ENCODE measurements at regions not wholly inside any gene's neighbourhood (a gene's known extent, or its start where the extent isn't known, plus 50 kb on each side); places are given as distances from the start of the nearest gene placed in this dataset.

DNA sequence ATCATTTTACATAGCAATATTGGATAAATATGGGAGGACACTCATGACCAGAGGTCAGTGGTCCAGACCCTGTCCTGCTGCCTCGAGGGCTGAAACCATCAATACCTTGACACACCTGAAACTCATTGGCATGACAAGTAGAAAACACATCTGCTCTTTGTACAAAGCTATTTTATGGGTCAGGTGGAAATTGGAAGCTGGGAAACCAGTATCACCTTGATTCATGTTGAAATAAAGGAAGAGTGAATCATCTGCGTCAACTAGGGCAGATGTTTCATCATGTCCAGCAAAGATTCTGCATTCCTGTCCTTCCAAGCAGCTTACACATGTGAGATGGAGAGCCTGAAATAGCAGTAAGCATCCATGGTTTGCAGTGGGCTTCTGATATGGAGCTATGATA is 80.0 kb upstream of the ERBB4 start:
- no peak for DNase-seq (ENCODE audit: low read depth, low spot score)

DNA sequence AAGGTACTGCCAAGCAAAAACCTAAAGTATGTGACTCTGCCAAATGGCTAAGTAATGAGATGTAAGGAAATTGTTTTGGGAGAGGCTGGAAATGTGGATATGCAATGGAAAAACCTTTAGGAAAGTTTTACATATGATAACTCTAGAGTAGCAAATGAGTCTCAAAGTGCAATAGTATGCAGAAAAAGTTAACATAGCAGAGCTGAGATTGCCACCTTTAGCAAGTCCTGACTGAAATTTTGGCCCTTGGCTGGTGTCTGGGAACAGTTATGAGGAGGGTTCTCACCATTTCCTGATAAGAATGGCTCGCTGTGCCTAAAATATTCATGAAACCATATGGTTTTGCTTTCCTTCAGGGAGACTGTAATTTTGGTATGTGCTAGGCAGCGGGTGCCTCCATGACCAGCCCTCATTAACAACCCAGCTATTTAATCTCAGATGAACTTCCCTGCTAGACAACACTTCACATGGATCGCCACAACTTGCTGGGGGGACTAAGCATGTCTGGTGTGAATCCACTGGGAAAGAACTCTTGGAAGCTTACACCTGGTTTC is 72.3 kb upstream of the ERBB4 start:
- no peak for DNase-seq (ENCODE audit: low read depth, low spot score)

DNA sequence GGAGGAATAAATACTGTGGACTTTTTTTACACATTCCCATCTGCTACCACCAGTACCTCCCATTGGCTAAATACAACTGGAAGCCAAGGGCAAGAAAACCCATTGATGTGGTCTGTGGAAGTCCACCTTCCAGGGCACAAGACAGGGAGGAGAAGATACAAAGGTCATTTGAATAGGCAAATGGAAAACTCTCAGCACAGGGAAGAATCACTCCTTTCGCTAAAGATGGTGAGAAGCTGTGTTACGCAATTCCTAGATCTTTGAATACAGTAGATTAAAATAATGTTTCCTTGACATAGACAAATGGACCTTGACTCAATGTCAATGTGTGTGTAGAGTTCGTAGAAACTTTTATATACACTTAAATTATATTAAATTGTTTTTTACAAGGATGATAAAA is 70.9 kb upstream of the ERBB4 start:
- no peak for DNase-seq (ENCODE audit: low read depth, low spot score)

DNA sequence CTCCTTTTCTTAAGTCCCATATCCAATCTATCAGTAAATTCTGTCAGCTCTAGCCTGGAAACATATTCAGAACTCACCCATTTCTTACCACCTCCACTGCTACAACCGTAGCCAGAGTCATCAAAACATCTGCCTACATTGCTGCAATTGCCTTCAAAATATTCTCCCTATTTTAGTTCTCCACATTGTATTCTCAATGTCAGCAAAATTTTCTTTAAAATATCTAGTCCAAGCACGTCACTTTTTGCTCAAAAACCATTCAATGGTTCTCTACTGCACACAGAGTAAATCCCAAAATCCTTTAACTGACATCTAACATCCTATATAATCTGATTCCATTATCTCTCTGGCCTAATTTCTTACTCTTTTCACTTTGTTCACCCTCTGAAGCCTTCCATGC is 68.5 kb upstream of the ERBB4 start:
- no peak for DNase-seq (ENCODE audit: low read depth, low spot score)

DNA sequence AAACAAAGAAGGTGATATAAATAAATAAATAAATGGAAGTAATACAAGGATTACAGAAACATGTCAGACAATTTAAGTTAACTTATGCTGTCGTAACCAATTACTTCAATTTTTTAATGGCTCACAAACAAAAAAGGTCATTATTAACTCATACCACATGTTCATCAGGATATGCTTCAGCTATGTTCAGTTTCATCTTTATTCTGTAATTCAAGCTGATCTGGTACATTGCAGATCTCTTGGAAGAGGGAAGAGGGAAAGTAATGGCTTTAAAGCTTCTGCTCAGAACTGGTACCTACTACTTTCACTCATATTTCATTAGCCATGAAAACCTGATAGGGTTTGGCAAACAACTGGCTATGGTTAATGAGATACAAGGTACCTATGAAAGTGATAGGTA is 67.6 kb upstream of the ERBB4 start:
- no peak for DNase-seq (ENCODE audit: low read depth, low spot score)

DNA sequence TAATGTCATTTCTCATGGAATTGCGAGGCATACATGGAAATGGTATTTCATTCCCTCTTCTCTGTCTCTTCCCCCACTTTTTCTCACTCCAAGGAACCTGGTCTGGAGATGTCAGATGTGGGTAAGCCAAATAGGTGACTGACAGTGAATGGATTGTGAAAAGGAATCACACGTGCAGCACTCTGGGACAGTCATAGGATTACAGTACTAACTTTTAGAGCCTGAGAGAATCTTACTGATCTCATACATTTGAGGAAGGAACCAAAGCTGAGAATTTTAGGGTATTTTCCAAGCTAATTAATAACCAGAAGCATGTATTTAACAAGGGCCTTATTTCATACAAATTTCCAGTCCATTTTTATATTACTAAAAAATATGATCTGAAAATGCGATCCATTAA is 58.1 kb upstream of the ERBB4 start:
- no peak for DNase-seq (ENCODE audit: low read depth, low spot score)

DNA sequence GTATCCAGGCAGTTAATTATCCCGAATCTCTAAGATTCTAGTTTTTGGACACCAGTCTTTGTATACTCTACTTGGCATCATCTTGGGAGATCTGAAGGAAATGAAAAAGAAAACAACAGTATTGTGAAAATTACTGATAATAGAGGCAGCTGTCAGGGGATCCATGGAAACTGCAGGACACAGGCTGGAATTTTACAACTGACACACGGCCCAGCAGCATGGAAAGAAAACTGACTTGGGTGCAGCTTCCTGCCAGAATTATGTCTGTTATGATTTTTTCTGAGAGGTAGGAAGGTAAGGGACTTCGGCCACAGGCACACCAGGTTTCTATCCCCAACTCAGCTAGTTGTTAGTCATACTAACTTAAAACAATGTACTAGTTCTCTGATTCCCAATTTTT is 57.7 kb upstream of the ERBB4 start:
- DNase-seq (ENCODE audit: low read depth, low spot score) = no peak

DNA sequence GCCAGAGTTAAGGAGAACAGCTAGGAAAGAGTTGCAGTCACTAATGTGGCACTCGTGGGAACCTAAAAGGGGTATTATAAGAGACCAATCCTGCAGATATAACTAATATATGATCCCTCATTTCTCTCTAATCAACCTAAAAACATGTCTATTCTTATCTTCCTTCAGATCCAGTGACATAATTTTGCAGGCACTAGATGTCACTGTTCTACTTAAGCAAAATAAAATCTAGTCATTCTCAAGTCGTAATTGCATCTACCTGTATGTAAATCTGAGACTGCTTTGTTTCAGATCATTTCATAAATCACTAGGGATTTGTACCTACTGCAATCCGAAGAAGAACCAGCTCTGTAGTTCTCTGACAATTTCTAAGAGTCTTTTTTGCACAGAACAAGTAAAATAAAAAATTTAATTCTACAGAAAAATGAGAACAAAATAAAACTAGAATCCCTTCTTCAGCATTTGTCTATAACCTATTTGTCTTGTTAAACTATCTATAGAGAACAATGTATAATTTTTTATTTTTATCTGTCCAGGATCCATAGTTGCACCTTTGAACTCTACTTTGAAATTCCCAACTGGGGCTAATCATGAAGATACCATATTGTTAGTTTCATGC is 56.5 kb upstream of the ERBB4 start:
- no peak for DNase-seq (ENCODE audit: low read depth, low spot score)

DNA sequence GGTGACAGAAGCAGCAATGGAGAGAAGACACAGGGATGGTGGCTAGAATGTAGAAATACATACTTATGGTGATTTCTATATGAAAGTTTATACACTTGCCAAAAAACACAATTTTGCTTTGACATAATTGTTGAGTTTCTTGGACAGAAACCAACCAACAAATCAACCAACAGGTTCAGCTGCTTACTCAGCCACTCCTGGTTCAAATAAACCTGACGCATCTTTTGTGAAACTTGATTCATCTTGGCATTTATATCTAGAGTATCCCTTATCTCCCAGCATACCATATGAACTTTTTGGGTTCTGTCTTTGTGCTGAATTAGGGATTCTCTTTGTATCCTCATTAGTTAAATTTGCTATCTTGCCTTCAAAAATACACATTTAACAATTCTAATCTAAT is 54.1 kb upstream of the ERBB4 start:
- no peak for DNase-seq (ENCODE audit: low read depth, low spot score)

All from brain pericyte (primary cell).